GM12892 (cell line): ENCODE measurements at regions not wholly inside any gene's neighbourhood (a gene's known extent, or its start where the extent isn't known, plus 50 kb on each side); places are given as distances from the start of the nearest gene placed in this dataset.

Source experiments
- POLR2A ChIP-seq: IDR thresholded peaks from 2 replicates; pipeline ENCODE4 v1.6.1; 2011; ENCODE audit warnings: low read depth, low read length, control low read depth
- POLR2AphosphoS5 ChIP-seq: IDR thresholded peaks from 2 replicates; pipeline ENCODE4 v1.6.1; 2011; ENCODE audit warnings: low read depth, low read length, control low read depth
- TAF1 ChIP-seq: IDR thresholded peaks from 2 replicates; pipeline ENCODE4 v1.6.1; 2011; ENCODE audit warnings: low read depth, mild to moderate bottlenecking, control low read depth, low read length, borderline replicate concordance

DNA sequence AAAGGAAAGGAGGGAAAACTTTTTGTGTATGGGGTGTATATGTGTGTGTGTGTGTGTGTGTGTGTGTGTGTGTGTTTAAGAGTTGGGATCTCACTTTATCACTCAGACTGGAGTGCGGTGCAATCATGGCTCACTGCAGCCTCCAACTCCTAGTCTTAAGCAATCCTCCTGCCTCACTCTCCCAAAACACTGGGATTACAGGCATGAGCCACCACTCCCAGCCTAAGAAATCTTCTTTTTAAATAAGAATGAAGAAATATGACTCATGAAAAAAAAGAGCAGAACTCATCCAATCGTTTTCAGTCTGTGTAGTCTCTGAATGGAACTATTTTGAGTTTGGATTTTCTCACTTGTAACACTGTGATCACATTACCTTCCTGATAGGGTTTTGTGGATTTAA, 601.5 kb downstream of the ACTL7B start:
- TF ChIP-seq POLR2AphosphoS5 (no peak), POLR2A (no peak), TAF1 (no peak)
